ENCODE measurements at regions not wholly inside any gene's neighbourhood (a gene's known extent, or its start where the extent isn't known, plus 50 kb on each side); places are given as distances from the start of the nearest gene placed in this dataset.

GRCh38 chr22:49164773-49165320 lies 662.8 kb downstream of the BRD1 start:
- Mint-ChIP-seq H3K27ac (no peak overlapping the region), H3K9me3 (no peaks in the 10 kb centered on the region), H3K36me3 (ENCODE audit: low read depth) (no peaks in the 10 kb centered on the region), H3K4me3 (no peak overlapping the region), H3K27me3 (no peaks in the 10 kb centered on the region), H3K4me1 (no peaks in the 10 kb centered on the region)
- CTCF ChIA-PET = no interaction called here
- POLR2A ChIA-PET = no interaction called here
- no peak for DNase-seq

GRCh38 chr22:49163960-49164690 lies 663.5 kb downstream of the BRD1 start:
- CTCF ChIA-PET = no interaction called here
- H3K4me1 Mint-ChIP-seq = no peaks in the 10 kb centered on the region
- no peak overlapping the region for H3K4me3 Mint-ChIP-seq

GRCh38 chr22:49163258-49163959 lies 664.3 kb downstream of the BRD1 start:
- Mint-ChIP-seq H3K4me3 (no peak overlapping the region), H3K27ac (no peak overlapping the region), H3K27me3 (no peaks in the 10 kb centered on the region), H3K4me1 (no peaks in the 10 kb centered on the region), H3K9me3 (no peaks in the 10 kb centered on the region), H3K36me3 (ENCODE audit: low read depth) (no peaks in the 10 kb centered on the region)
- ChIA-PET POLR2A (no interaction called here), CTCF (no interaction called here)
- no peak for DNase-seq

More at GRCh38 chr22:49163960-49164690, 663.5 kb downstream of the BRD1 start:
- H3K9me3 Mint-ChIP-seq = no peaks in the 10 kb centered on the region
- POLR2A ChIA-PET = no interaction called here
- no peaks in the 10 kb centered on the region for H3K27me3 Mint-ChIP-seq
- no peaks in the 10 kb centered on the region for H3K36me3 Mint-ChIP-seq (ENCODE audit: low read depth)
- DNase-seq = no peak
- no peak overlapping the region for H3K27ac Mint-ChIP-seq

GRCh38 chr22:49162841-49163240 lies 664.8 kb downstream of the BRD1 start:
- no peak for DNase-seq
- Mint-ChIP-seq H3K27me3 (no peaks in the 10 kb centered on the region), H3K27ac (no peak overlapping the region), H3K4me1 (no peaks in the 10 kb centered on the region), H3K4me3 (no peak overlapping the region), H3K9me3 (no peaks in the 10 kb centered on the region), H3K36me3 (ENCODE audit: low read depth) (no peaks in the 10 kb centered on the region)
- POLR2A ChIA-PET = no interaction called here
- CTCF ChIA-PET = no interaction called here

GRCh38 chr22:49161002-49161850 lies 666.4 kb downstream of the BRD1 start:
- H3K27me3 Mint-ChIP-seq = no peaks in the 10 kb centered on the region
- H3K36me3 Mint-ChIP-seq (ENCODE audit: low read depth) = no peaks in the 10 kb centered on the region
- no peak overlapping the region for H3K4me3 Mint-ChIP-seq
- H3K27ac Mint-ChIP-seq = no peak overlapping the region
- no peaks in the 10 kb centered on the region for H3K9me3 Mint-ChIP-seq
- DNase-seq = no peak
- H3K4me1 Mint-ChIP-seq = no peaks in the 10 kb centered on the region
- POLR2A ChIA-PET = no interaction called here
- CTCF ChIA-PET = no interaction called here

GRCh38 chr22:49160261-49161001 lies 667.2 kb downstream of the BRD1 start:
- POLR2A ChIA-PET = no interaction called here
- H3K36me3 Mint-ChIP-seq (ENCODE audit: low read depth) = no peaks in the 10 kb centered on the region
- H3K4me3 Mint-ChIP-seq = no peak overlapping the region
- H3K4me1 Mint-ChIP-seq = no peaks in the 10 kb centered on the region
- H3K9me3 Mint-ChIP-seq = no peaks in the 10 kb centered on the region
- DNase-seq = no peak
- no peak overlapping the region for H3K27ac Mint-ChIP-seq
- CTCF ChIA-PET = no interaction called here
- H3K27me3 Mint-ChIP-seq = no peaks in the 10 kb centered on the region

GRCh38 chr22:49159711-49160110 lies 668.0 kb downstream of the BRD1 start:
- H3K27ac Mint-ChIP-seq = no peak overlapping the region
- no peaks in the 10 kb centered on the region for H3K36me3 Mint-ChIP-seq (ENCODE audit: low read depth)
- no peak overlapping the region for H3K4me3 Mint-ChIP-seq
- ChIA-PET POLR2A (no interaction called here), CTCF (no interaction called here)
- no peaks in the 10 kb centered on the region for H3K4me1 Mint-ChIP-seq
- no peak for DNase-seq
- H3K9me3 Mint-ChIP-seq = no peaks in the 10 kb centered on the region
- no peaks in the 10 kb centered on the region for H3K27me3 Mint-ChIP-seq

- no peaks in the 10 kb centered on the region for H3K36me3 Mint-ChIP-seq (ENCODE audit: low read depth)
- H3K9me3 Mint-ChIP-seq = no peaks in the 10 kb centered on the region
- ChIA-PET POLR2A (no interaction called here), CTCF (no interaction called here)
- H3K27ac Mint-ChIP-seq = no peak overlapping the region
- no peaks in the 10 kb centered on the region for H3K27me3 Mint-ChIP-seq
- DNase-seq = no peak
- no peak overlapping the region for H3K4me3 Mint-ChIP-seq
- H3K4me1 Mint-ChIP-seq = no peaks in the 10 kb centered on the region
Observed at GRCh38 chr22:49158741-49159564, 668.7 kb downstream of the BRD1 start.

GRCh38 chr22:49157529-49158339 lies 669.9 kb downstream of the BRD1 start:
- Mint-ChIP-seq H3K27me3 (no peaks in the 10 kb centered on the region), H3K4me1 (no peaks in the 10 kb centered on the region), H3K27ac (no peak overlapping the region), H3K36me3 (ENCODE audit: low read depth) (no peaks in the 10 kb centered on the region), H3K9me3 (no peaks in the 10 kb centered on the region), H3K4me3 (no peak overlapping the region)
- ChIA-PET CTCF (no interaction called here), POLR2A (no interaction called here)
- DNase-seq = no peak

GRCh38 chr22:49156662-49157285 lies 670.9 kb downstream of the BRD1 start:
- no peak overlapping the region for H3K27ac Mint-ChIP-seq
- ChIA-PET CTCF (no interaction called here), POLR2A (no interaction called here)
- no peak for DNase-seq
- no peak overlapping the region for H3K4me3 Mint-ChIP-seq
- H3K27me3 Mint-ChIP-seq = no peaks in the 10 kb centered on the region
- no peaks in the 10 kb centered on the region for H3K9me3 Mint-ChIP-seq
- no peaks in the 10 kb centered on the region for H3K4me1 Mint-ChIP-seq
- no peaks in the 10 kb centered on the region for H3K36me3 Mint-ChIP-seq (ENCODE audit: low read depth)

- H3K36me3 Mint-ChIP-seq (ENCODE audit: low read depth) = no peaks in the 10 kb centered on the region
- H3K9me3 Mint-ChIP-seq = no peaks in the 10 kb centered on the region
- no peak overlapping the region for H3K4me3 Mint-ChIP-seq
- ChIA-PET CTCF (no interaction called here), POLR2A (no interaction called here)
- no peak for DNase-seq
- H3K4me1 Mint-ChIP-seq = no peaks in the 10 kb centered on the region
- H3K27me3 Mint-ChIP-seq = no peaks in the 10 kb centered on the region
- H3K27ac Mint-ChIP-seq = no peak overlapping the region
Observed at GRCh38 chr22:49155770-49156580, 671.7 kb downstream of the BRD1 start.

Data from activated CD4-positive, alpha-beta T cell treated with anti-CD3 and anti-CD28 coated beads, Interleukin-2, amount 10 ng/mL, durations not matched to agents 7 days and 5 days (primary cell).